Neural progenitor cell (in vitro differentiated cells): ENCODE measurements at regions not wholly inside any gene's neighbourhood (a gene's known extent, or its start where the extent isn't known, plus 50 kb on each side); places are given as distances from the start of the nearest gene placed in this dataset.

ENCODE experiments used
- DNase-seq: peaks from one replicate; pipeline ENCODE4 v3.0.0-alpha.2; 2016; ENCODE audit warnings: low spot score
- H2AFZ ChIP-seq: fragments of 200-600 bp; sonication (generic); replicated peaks from 2 replicates; pipeline ENCODE4 v1.6.1; 2016; ENCODE audit warnings: antibody characterized with exemption
- H3F3A ChIP-seq: fragments of 200-600 bp; sonication (generic); 2 replicates; pipeline ENCODE4 v1.6.1; 2016; ENCODE audit warnings: antibody characterized with exemption, low read depth
- H3K27ac ChIP-seq: fragments of 200-600 bp; sonication (generic); 2 replicates; pipeline ENCODE4 v1.5.1; 2016; ENCODE audit warnings: mild to moderate bottlenecking
- H3K27me3 ChIP-seq: fragments of 200-600 bp; sonication (generic); 2 replicates; pipeline ENCODE4 v1.6.1; 2016; ENCODE audit warnings: mild to moderate bottlenecking, moderate library complexity
- H3K36me3 ChIP-seq: fragments of 200-600 bp; sonication (generic); 2 replicates; pipeline ENCODE4 v1.5.1; 2016
- H3K4me1 ChIP-seq: fragments of 200-600 bp; sonication (generic); 2 replicates; pipeline ENCODE4 v1.6.1; 2016; ENCODE audit warnings: mixed run types
- H3K4me2 ChIP-seq: fragments of 200-600 bp; sonication (generic); 2 replicates; pipeline ENCODE4 v1.6.1; 2016
- H3K4me3 ChIP-seq: fragments of 200-600 bp; sonication (generic); 2 replicates; pipeline ENCODE4 v1.5.1; 2016
- H3K79me2 ChIP-seq: fragments of 200-600 bp; sonication (generic); 2 replicates; pipeline ENCODE4 v1.6.1; 2016; ENCODE audit warnings: low read depth
- H3K9ac ChIP-seq: fragments of 200-600 bp; sonication (generic); 2 replicates; pipeline ENCODE4 v1.6.1; 2016
- H3K9me3 ChIP-seq: fragments of 200-600 bp; sonication (generic); 2 replicates; pipeline ENCODE4 v1.5.1; 2016; ENCODE audit warnings: low read depth
- H4K20me1 ChIP-seq: fragments of 200-600 bp; sonication (generic); 2 replicates; pipeline ENCODE4 v1.6.1; 2016; ENCODE audit warnings: low read depth
- H3K27ac Mint-ChIP-seq: 3 replicates; pipeline ENCODE4 v1.8.0; 2021; ENCODE audit warnings: mixed read lengths
- H3K27me3 Mint-ChIP-seq: 2 replicates; pipeline ENCODE4 v1.8.0; 2022; ENCODE audit warnings: low read depth, mild to moderate bottlenecking, inconsistent platforms, moderate library complexity, mixed read lengths; ENCODE audit not compliant: insufficient read depth
- H3K36me3 Mint-ChIP-seq: 3 replicates; pipeline ENCODE4 v1.8.0; 2021; ENCODE audit warnings: mixed read lengths
- H3K4me1 Mint-ChIP-seq: 3 replicates; pipeline ENCODE4 v1.8.0; 2021; ENCODE audit warnings: mixed read lengths
- H3K4me3 Mint-ChIP-seq: 3 replicates; pipeline ENCODE4 v1.8.0; 2021; ENCODE audit warnings: mild to moderate bottlenecking, moderate library complexity, mixed read lengths
- H3K9me3 Mint-ChIP-seq: 3 replicates; pipeline ENCODE4 v1.8.0; 2020; ENCODE audit warnings: mixed read lengths
- CTCF ChIP-seq: fragments of 200-600 bp; sonication (generic); IDR thresholded peaks from 2 replicates; pipeline ENCODE4 v1.5.1; 2017; ENCODE audit warnings: antibody characterized with exemption, mild to moderate bottlenecking
- EZH2 ChIP-seq: fragments of 200-600 bp; sonication (generic); IDR thresholded peaks from 2 replicates; pipeline ENCODE4 v1.6.1; 2017; ENCODE audit warnings: antibody characterized with exemption, mild to moderate bottlenecking, moderate library complexity
- EZH2phosphoT487 ChIP-seq: fragments of 200-600 bp; sonication (generic); IDR thresholded peaks from 2 replicates; pipeline ENCODE4 v1.6.1; 2017; ENCODE audit warnings: antibody characterized with exemption

GRCh38 chr14:104315625-104316024, 177.2 kb downstream of the KIF26A start:
- peak overlapping the region; percentile 63 for H3K27ac Mint-ChIP-seq
- Histone ChIP-seq H4K20me1 (no peaks in the 10 kb centered on the region), H3K9ac (no peak overlapping the region), H3F3A (no peaks in the 10 kb centered on the region), H2AFZ (peak overlapping the region; percentile 72), H3K4me2 (no peak overlapping the region), H3K79me2 (no peaks in the 10 kb centered on the region), H3K27me3 (no peaks in the 10 kb centered on the region), H3K27ac (no peak overlapping the region), H3K4me3 (no peak overlapping the region), H3K4me1 (peaks cover 3% of the 10 kb centered on the region), H3K36me3 (no peaks in the 10 kb centered on the region), H3K9me3 (no peaks in the 10 kb centered on the region)
- H3K36me3 Mint-ChIP-seq: no peaks in the 10 kb centered on the region
- DNase-seq: no peak
- peaks cover 3% of the 10 kb centered on the region for H3K4me1 Mint-ChIP-seq
- H3K9me3 Mint-ChIP-seq: peaks cover 5% of the 10 kb centered on the region
- no peak overlapping the region for H3K4me3 Mint-ChIP-seq
- TF ChIP-seq EZH2phosphoT487 (no peak), CTCF (no peak), EZH2 (no peak)
- no peaks in the 10 kb centered on the region for H3K27me3 Mint-ChIP-seq

GRCh38 chr14:104316121-104316722, 177.8 kb downstream of the KIF26A start:
- no peak overlapping the region for H3K4me3 Mint-ChIP-seq

GRCh38 chr14:104316723-104317491, 178.5 kb downstream of the KIF26A start:
- H3K36me3 Mint-ChIP-seq: no peaks in the 10 kb centered on the region
- DNase-seq: no peak

More at GRCh38 chr14:104316121-104316722, 177.8 kb downstream of the KIF26A start:
- peak overlapping the region; percentile 29 for H3K27ac Mint-ChIP-seq
- Histone ChIP-seq H3K36me3 (no peaks in the 10 kb centered on the region), H2AFZ (no peak overlapping the region), H4K20me1 (no peaks in the 10 kb centered on the region), H3K79me2 (no peaks in the 10 kb centered on the region), H3K27ac (no peak overlapping the region), H3K4me2 (no peak overlapping the region), H3K4me1 (peaks cover 3% of the 10 kb centered on the region), H3K4me3 (no peak overlapping the region), H3K9me3 (no peaks in the 10 kb centered on the region), H3F3A (no peaks in the 10 kb centered on the region), H3K27me3 (no peaks in the 10 kb centered on the region), H3K9ac (no peak overlapping the region)
- H3K4me1 Mint-ChIP-seq: peaks cover 5% of the 10 kb centered on the region
- TF ChIP-seq EZH2phosphoT487 (no peak), CTCF (no peak), EZH2 (no peak)
- no peak for DNase-seq
- peaks cover 2% of the 10 kb centered on the region for H3K9me3 Mint-ChIP-seq
- H3K36me3 Mint-ChIP-seq: no peaks in the 10 kb centered on the region
- H3K27me3 Mint-ChIP-seq: peaks cover under 1% of the 10 kb centered on the region

More at GRCh38 chr14:104316723-104317491, 178.5 kb downstream of the KIF26A start:
- Histone ChIP-seq H3K27me3 (no peaks in the 10 kb centered on the region), H3K4me3 (no peak overlapping the region), H3K36me3 (no peaks in the 10 kb centered on the region), H3K9ac (no peak overlapping the region), H2AFZ (no peak overlapping the region), H3K79me2 (no peaks in the 10 kb centered on the region), H4K20me1 (no peaks in the 10 kb centered on the region), H3F3A (no peaks in the 10 kb centered on the region), H3K4me1 (peaks cover 3% of the 10 kb centered on the region), H3K27ac (no peak overlapping the region), H3K4me2 (no peak overlapping the region), H3K9me3 (no peaks in the 10 kb centered on the region)
- H3K4me3 Mint-ChIP-seq: no peak overlapping the region
- peaks cover 5% of the 10 kb centered on the region for H3K4me1 Mint-ChIP-seq
- H3K9me3 Mint-ChIP-seq: no peaks in the 10 kb centered on the region
- H3K27ac Mint-ChIP-seq: peak overlapping the region; percentile 29
- H3K27me3 Mint-ChIP-seq: peaks cover 3% of the 10 kb centered on the region
- TF ChIP-seq CTCF (no peak), EZH2 (no peak), EZH2phosphoT487 (no peak)
